K562 (cell line): ENCODE measurements at regions not wholly inside any gene's neighbourhood (a gene's known extent, or its start where the extent isn't known, plus 50 kb on each side); places are given as distances from the start of the nearest gene placed in this dataset.

Experiments used
- ATAC-seq: fragments of 200-7000 bp; cut with Tn5 transposase; 3 replicates; pipeline ENCODE4 v1.9.1; 2020; ENCODE audit warnings: moderate library complexity
- BruUV-seq: library from RNA; stranded (reverse); fragments of 400-500 nt; replicated peaks from 2 replicates; lab custom pipeline; 2021; lab: Mats Ljungman, UMichigan
- CTCF ChIA-PET: fragments of 300-600 bp; formaldehyde crosslinking; extraction: SDS; loops from one replicate; lab custom pipeline; 2021; ENCODE audit warnings: low intra/inter-chr PET ratio; lab: Yijun Ruan, JAX
- POLR2A ChIA-PET: fragments of 300-600, 350-650 bp; sonication (Branson Sonifier 250); formaldehyde crosslinking; extraction: SDS; loops from one replicate; lab custom pipeline; 2021; ENCODE audit warnings: antibody characterized with exemption, inconsistent platforms; lab: Yijun Ruan, JAX
- DNase-seq, 4 experiments: peaks; one replicate each; pipeline versions ENCODE4 v3.0.0 to v3.0.0-alpha.2; 2011 to 2018; ENCODE audit warnings: low spot score in 3 of 4, mixed read lengths in 3 of 4; ENCODE audit errors: extremely low read depth in 1 of 4
- FAIRE-seq: peaks from 2 replicates; lab custom pipeline; 2011; peaks lifted over from hg19 to GRCh38; lab: Jason Lieb, UNC
- H2AFZ ChIP-seq: 2 replicates; pipeline ENCODE4 v1.6.0; 2011; ENCODE audit warnings: low read depth, low read length, control low read depth, inconsistent platforms
- H3K27ac ChIP-seq: fragments of 200-600 bp; 3 replicates; pipeline ENCODE4 v1.8.0; 2011; ENCODE audit warnings: low read depth, mild to moderate bottlenecking, control low read depth, inconsistent platforms, low read length, moderate library complexity, mixed read lengths; ENCODE audit errors: extremely low read depth
- H3K27me3 ChIP-seq, 2 experiments: fragments of 300-600 bp in 1 of 2; 2 replicates in 1 of 2; 3 replicates in 1 of 2; pipeline versions ENCODE4 v1.6.0 to v1.8.0; 2011; ENCODE audit warnings: inconsistent platforms in 2 of 2, low read length in 2 of 2, mild to moderate bottlenecking in 1 of 2, mixed read lengths in 1 of 2, moderate library complexity in 1 of 2; ENCODE audit not compliant: control insufficient read depth in 2 of 2, insufficient read depth in 2 of 2
- H3K36me3 ChIP-seq: fragments of 300-600 bp; 3 replicates; pipeline ENCODE4 v1.8.0; 2011; ENCODE audit warnings: mild to moderate bottlenecking, low read length, inconsistent platforms; ENCODE audit not compliant: control insufficient read depth, insufficient read depth
- H3K4me1 ChIP-seq, 2 experiments: fragments of 200-600 bp in 1 of 2; replicated peaks in 1 of 2; 2 replicates in 1 of 2; 3 replicates in 1 of 2; pipeline versions ENCODE4 v1.5.1 to v1.8.0; 2011; ENCODE audit warnings: inconsistent platforms in 2 of 2, low read length in 2 of 2, mild to moderate bottlenecking in 1 of 2, mixed read lengths in 1 of 2, moderate library complexity in 1 of 2; ENCODE audit not compliant: control insufficient read depth in 2 of 2, insufficient read depth in 2 of 2
- H3K4me2 ChIP-seq: 2 replicates; pipeline ENCODE4 v1.6.1; 2011; ENCODE audit warnings: low read length, control low read depth, inconsistent platforms, mixed read lengths; ENCODE audit not compliant: insufficient read depth
- H3K4me3 ChIP-seq: fragments of 200-600 bp; sonication (generic), shearing (Covaris generic); 2 replicates; pipeline ENCODE4 v1.5.1; 2016; ENCODE audit warnings: control low read depth, inconsistent platforms
- H3K79me2 ChIP-seq: fragments of 200-600 bp; 3 replicates; pipeline ENCODE4 v1.8.0; 2011; ENCODE audit warnings: low read length, inconsistent platforms; ENCODE audit not compliant: control insufficient read depth, insufficient read depth
- H3K9ac ChIP-seq, 2 experiments: 2 replicates each; pipeline versions ENCODE4 v1.6.0 to v1.6.1; 2011; ENCODE audit warnings: low read depth in 2 of 2, low read length in 2 of 2, control low read depth in 1 of 2, inconsistent platforms in 1 of 2, mild to moderate bottlenecking in 1 of 2, mixed read lengths in 1 of 2; ENCODE audit not compliant: insufficient read depth in 1 of 2
- H3K9me1 ChIP-seq: one replicate; pipeline ENCODE4 v1.6.0; 2011; ENCODE audit warnings: inconsistent platforms, mild to moderate bottlenecking, low read length, moderate library complexity; ENCODE audit not compliant: control insufficient read depth, insufficient read depth
- H3K9me3 ChIP-seq: replicated peaks from 2 replicates; pipeline ENCODE4 v1.5.1; 2011; ENCODE audit warnings: low read depth, low read length, inconsistent platforms; ENCODE audit not compliant: control insufficient read depth, insufficient read depth
- H4K20me1 ChIP-seq: replicated peaks from 2 replicates; pipeline ENCODE4 v1.6.1; 2011; ENCODE audit warnings: low read length, inconsistent platforms, mixed read lengths; ENCODE audit not compliant: control insufficient read depth, insufficient read depth
- ARID2 ChIP-seq: fragments of 450-650 bp; IDR thresholded peaks from 2 replicates; pipeline ENCODE4 v1.6.1; 2017; ENCODE audit warnings: antibody characterized with exemption, mild to moderate bottlenecking
- BDP1 ChIP-seq: IDR thresholded peaks from 3 replicates; pipeline ENCODE4 v1.6.1; 2011; ENCODE audit not compliant: insufficient read length, insufficient read depth
- CREM ChIP-seq: IDR thresholded peaks from 2 replicates; pipeline ENCODE4 v1.6.1; 2014; ENCODE audit warnings: antibody characterized with exemption, low read depth
- ELF1 ChIP-seq: fragments of 200-800 bp; sonication (Bioruptor generic); IDR thresholded peaks from 2 replicates; pipeline ENCODE4 v1.6.1; 2016; ENCODE audit warnings: missing genetic modification characterization, missing compliant biosample characterization
- HIVEP1 ChIP-seq: fragments of 250-450 bp; sonication (Bioruptor Pico); IDR thresholded peaks from 2 replicates; pipeline ENCODE4 v1.4.0; 2020; ENCODE audit warnings: mild to moderate bottlenecking
- KLF1 ChIP-seq: fragments of 450-650 bp; IDR thresholded peaks from 2 replicates; pipeline ENCODE4 v1.6.1; 2016; ENCODE audit warnings: missing genetic modification characterization, missing compliant biosample characterization
- KLF10 ChIP-seq: fragments of 250-450 bp; sonication (Bioruptor Pico); IDR thresholded peaks from 2 replicates; pipeline ENCODE4 v1.6.1; 2021; ENCODE audit warnings: matching md5 sums
- RUNX1 ChIP-seq: sonication (generic); IDR thresholded peaks from 2 replicates; pipeline ENCODE4 v1.6.1; 2016; ENCODE audit warnings: antibody characterized with exemption, low read depth
- TCF7L2 ChIP-seq: fragments of 150-350 bp; IDR thresholded peaks from 2 replicates; pipeline ENCODE4 v1.6.1; 2016; ENCODE audit warnings: low read depth, mild to moderate bottlenecking, low read length, moderate library complexity
- ZNF583 ChIP-seq: fragments of 250-450 bp; sonication (Bioruptor Pico); IDR thresholded peaks from 2 replicates; pipeline ENCODE4 v1.4.0; 2020
- WGBS: fragments of 100-300 bp; shearing (Covaris generic); methylation state at CpG from one replicate; pipeline ENCODE4 v1.1.6; 2016; ENCODE audit warnings: low coverage, mixed read lengths; ENCODE audit not compliant: insufficient coverage; ENCODE audit errors: missing lambda C conversion rate; 5-methylcytosine and 5-hydroxymethylcytosine counted together
- in situ Hi-C: fragments of 300-500 bp; cut with MboI; formaldehyde crosslinking; loops from 4 replicates; pipeline ENCODE4 v1.15.0; 2018; ENCODE audit warnings: inconsistent platforms, mixed read lengths
- intact Hi-C: fragments of 100-400 bp; cut with micrococcal nuclease; formaldehyde crosslinking; loops from 2 replicates; pipeline ENCODE4 v1.14.2; 2022

- no peaks in the 10 kb centered on the region for H3K79me2 ChIP-seq
- intact Hi-C loops, result no loop called here
- CTCF ChIA-PET, result no interaction called here
- DNase-seq, result no peak
- in situ Hi-C loops, result no loop called here
- H3K4me1 ChIP-seq, result no peaks in the 10 kb centered on the region
- no peak overlapping the region for H3K4me2 ChIP-seq
- H3K9ac ChIP-seq, result no peak overlapping the region
- no peak overlapping the region for H3K27ac ChIP-seq
- WGBS, result 3% methylated on average over 8 of the region's 8 CpGs
- no peaks in the 10 kb centered on the region for H3K9me3 ChIP-seq
- no peaks in the 10 kb centered on the region for H3K27me3 ChIP-seq
- POLR2A ChIA-PET, result no interaction called here
- BruUV-seq, result no TSS peak
- no peaks in the 10 kb centered on the region for H3K9me1 ChIP-seq
- no peak for ATAC-seq
- no peak for FAIRE-seq
- H4K20me1 ChIP-seq, result no peaks in the 10 kb centered on the region
- H2AFZ ChIP-seq, result no peak overlapping the region
- H3K4me3 ChIP-seq, result no peak overlapping the region
- no peaks in the 10 kb centered on the region for H3K36me3 ChIP-seq
- no peak for TF ChIP-seq CREM
- TF ChIP-seq HIVEP1, result no peak
- no peak for TF ChIP-seq ZNF583
- TF ChIP-seq ARID2, result no peak
- no peak for TF ChIP-seq RUNX1
- no peak for TF ChIP-seq TCF7L2
- TF ChIP-seq BDP1, result no peak
- no peak for TF ChIP-seq KLF1
- no peak for TF ChIP-seq KLF10 (CRISPR knock-in tag)
- TF ChIP-seq ELF1 (tag), result no peak
Observed at GRCh38 chr12:90229407-90230170, 521.0 kb upstream of the ATP2B1 start.
